ENCODE measurements at regions not wholly inside any gene's neighbourhood (a gene's known extent, or its start where the extent isn't known, plus 50 kb on each side); places are given as distances from the start of the nearest gene placed in this dataset.
"Not testable (repeated sequence)": the region's sequence is repeated elsewhere in the genome, so short reads cannot be mapped to it uniquely, and the experiment has no call there.

- H3K9ac ChIP-seq (ENCODE audit: insufficient read depth, low read depth, low read length); in situ Hi-C loops (cut with HindIII; ENCODE audit: extremely low pct_ligation_motif_present, low pct_unique_long_range_greater_than_20kb); H3K36me3 ChIP-seq (replicated peaks in 1 of 2; ENCODE audit: control insufficient read depth in 1 of 2, insufficient read depth in 2 of 2, low read length in 2 of 2); H2AFZ ChIP-seq (ENCODE audit: low read length); H3K27ac ChIP-seq (ENCODE audit: extremely low read length, insufficient read depth, low read length); H3K9me3 ChIP-seq (ENCODE audit: low read length); BruUV-seq (replicated peaks); POLR2A ChIA-PET; H3K27me3 ChIP-seq (ENCODE audit: control insufficient read depth in 1 of 2, insufficient read depth in 2 of 2, low read length in 2 of 2); H4K20me1 ChIP-seq (ENCODE audit: insufficient read depth, low read length); CTCF ChIA-PET (ENCODE audit: low intra/inter-chr PET ratio, low total read pairs); H3K79me2 ChIP-seq (ENCODE audit: insufficient read depth, low read length); TF ChIP-seq NR2F6 (IDR thresholded peaks at IDR 0.05): not testable (repeated sequence)
- DNase-seq (ENCODE audit: low spot score), result peak; percentile 60
- H3K4me2 ChIP-seq (ENCODE audit: low read depth, low read length), result peak overlapping the region; percentile 75
- peak overlapping the region in 1 of 3 experiments; percentile 42; a peak in 2 of 6 replicates for H3K4me3 ChIP-seq (replicated peaks in 1 of 3; ENCODE audit: insufficient read depth in 1 of 3, low read depth in 2 of 3, low read length in 3 of 3)
- peak; percentile 83 for ATAC-seq
- intact Hi-C loops (cut with micrococcal nuclease; ENCODE audit: unreplicated experiment), result loop anchor here (5.0 kb wide), 1 partner anchor 84 kb away; no protein-coding TSS in a partner anchor
- peaks cover 33% of the 10 kb centered on the region for H3K4me1 ChIP-seq (ENCODE audit: insufficient read depth, low read length)
- FAIRE-seq, result peak; percentile 99
- 20% methylated on average over 14 of the region's 20 CpGs for WGBS (ENCODE audit: low lambda C conversion rate)
- TF ChIP-seq FOSL2 (CRISPR knock-in tag; IDR thresholded peaks at IDR 0.05) (peak; percentile 60), YEATS2 (CRISPR knock-in tag; IDR thresholded peaks at IDR 0.05; ENCODE audit: borderline replicate concordance) (0 out of 2 replicates have a peak, but pooled peaks have one; percentile 3), ZBTB25 (CRISPR knock-in tag; IDR thresholded peaks at IDR 0.05) (0 out of 2 replicates have a peak, but pooled peaks have one; percentile 33), RXRB (CRISPR knock-in tag; IDR thresholded peaks at IDR 0.05; ENCODE audit: borderline replicate concordance) (peak; percentile 62; the same call in 1 of the 2 replicates), ATF3 (CRISPR knock-in tag; IDR thresholded peaks at IDR 0.05) (0 out of 2 replicates have a peak, but pooled peaks have one; percentile 46), NR2F6 (CRISPR knock-in tag; IDR thresholded peaks at IDR 0.05) (0 out of 2 replicates have a peak, but pooled peaks have one; percentile 16), ZFX (CRISPR knock-in tag; IDR thresholded peaks at IDR 0.05; ENCODE audit: low read depth) (peak; percentile 50), PATZ1 (CRISPR knock-in tag; IDR thresholded peaks at IDR 0.05) (peak; percentile 38; the same call in 1 of the 2 replicates), KDM2A (CRISPR knock-in tag; IDR thresholded peaks at IDR 0.05; ENCODE audit: borderline replicate concordance, low read depth) (peak; percentile 81; the same call in 1 of the 2 replicates), GABPB1 (CRISPR knock-in tag; IDR thresholded peaks at IDR 0.05) (0 out of 2 replicates have a peak, but pooled peaks have one; percentile 33), ERF (CRISPR knock-in tag; IDR thresholded peaks at IDR 0.05) (0 out of 2 replicates have a peak, but pooled peaks have one; percentile 41), PRDM10 (CRISPR knock-in tag; IDR thresholded peaks at IDR 0.05; ENCODE audit: low read depth) (0 out of 2 replicates have a peak, but pooled peaks have one; percentile 32), RXRA (CRISPR knock-in tag; IDR thresholded peaks at IDR 0.05) (peak; percentile 41; the same call in 1 of the 2 replicates), ZNF350 (CRISPR knock-in tag; IDR thresholded peaks at IDR 0.05; ENCODE audit: borderline replicate concordance, low read depth) (0 out of 2 replicates have a peak, but pooled peaks have one; percentile 4), ZNF768 (CRISPR knock-in tag; IDR thresholded peaks at IDR 0.05) (peak; percentile 62; the same call in 1 of the 2 replicates)
Measured at GRCh38 chr16:29227751-29228663, 178.5 kb downstream of the NPIPB11 start.

All from HepG2 (cell line).